Cerebellar cortex (tissue), 1 donor: ENCODE measurements at regions not wholly inside any gene's neighbourhood (a gene's known extent, or its start where the extent isn't known, plus 50 kb on each side); places are given as distances from the start of the nearest gene placed in this dataset.

Experiments
- DNase-seq: peaks from one replicate; pipeline ENCODE4 v3.0.0-alpha.2; 2015; ENCODE audit warnings: low spot score

- DNase-seq: no peak
Observed at GRCh38 chr3:18675197-18675596, 250.1 kb upstream of the SATB1 start.

GRCh38 chr3:18672561-18672960, 247.4 kb upstream of the SATB1 start:
- no peak for DNase-seq

- no peak for DNase-seq
Observed at GRCh38 chr3:18670759-18671158, 245.6 kb upstream of the SATB1 start.

GRCh38 chr3:18669374-18669773, 244.2 kb upstream of the SATB1 start:
- no peak for DNase-seq

- DNase-seq: no peak
Observed at GRCh38 chr3:18667552-18667951, 242.4 kb upstream of the SATB1 start.

- no peak for DNase-seq
Observed at GRCh38 chr3:18666655-18667054, 241.5 kb upstream of the SATB1 start.

GRCh38 chr3:18660059-18660458, 234.9 kb upstream of the SATB1 start:
- DNase-seq: no peak

GRCh38 chr3:18657858-18658820, 233.0 kb upstream of the SATB1 start:
- no peak for DNase-seq

- no peak for DNase-seq
Observed at GRCh38 chr3:18656866-18657265, 231.7 kb upstream of the SATB1 start.

- no peak for DNase-seq
Observed at GRCh38 chr3:18656410-18656809, 231.3 kb upstream of the SATB1 start.

GRCh38 chr3:18655827-18656226, 230.7 kb upstream of the SATB1 start:
- no peak for DNase-seq

- no peak for DNase-seq
Observed at GRCh38 chr3:18652781-18653180, 227.6 kb upstream of the SATB1 start.

GRCh38 chr3:18650731-18651130, 225.6 kb upstream of the SATB1 start:
- no peak for DNase-seq

GRCh38 chr3:18649666-18650363, 224.7 kb upstream of the SATB1 start:
- DNase-seq: no peak

GRCh38 chr3:18648868-18649462, 223.8 kb upstream of the SATB1 start:
- DNase-seq: no peak

- no peak for DNase-seq
Observed at GRCh38 chr3:18648159-18648558, 223.0 kb upstream of the SATB1 start.

GRCh38 chr3:18645619-18646018, 220.5 kb upstream of the SATB1 start:
- no peak for DNase-seq

GRCh38 chr3:18643281-18643680, 218.1 kb upstream of the SATB1 start:
- DNase-seq: no peak

- DNase-seq: no peak
Observed at GRCh38 chr3:18641916-18642315, 216.8 kb upstream of the SATB1 start.

GRCh38 chr3:18635215-18635614, 210.1 kb upstream of the SATB1 start:
- no peak for DNase-seq

GRCh38 chr3:18634461-18634860, 209.3 kb upstream of the SATB1 start:
- DNase-seq: no peak

- no peak for DNase-seq
Observed at GRCh38 chr3:18633002-18633401, 207.9 kb upstream of the SATB1 start.

GRCh38 chr3:18630295-18630694, 205.2 kb upstream of the SATB1 start:
- DNase-seq: no peak
